ENCODE measurements at regions not wholly inside any gene's neighbourhood (a gene's known extent, or its start where the extent isn't known, plus 50 kb on each side); places are given as distances from the start of the nearest gene placed in this dataset.

- DNase-seq = no peak
Measured at GRCh38 chr2:43030551-43031307, 195.7 kb downstream of the ZFP36L2 start.

- DNase-seq = no peak
Measured at GRCh38 chr2:43029186-43029585, 197.2 kb downstream of the ZFP36L2 start.

GRCh38 chr2:43028188-43028587 lies 198.2 kb downstream of the ZFP36L2 start:
- no peak for DNase-seq

DNA sequence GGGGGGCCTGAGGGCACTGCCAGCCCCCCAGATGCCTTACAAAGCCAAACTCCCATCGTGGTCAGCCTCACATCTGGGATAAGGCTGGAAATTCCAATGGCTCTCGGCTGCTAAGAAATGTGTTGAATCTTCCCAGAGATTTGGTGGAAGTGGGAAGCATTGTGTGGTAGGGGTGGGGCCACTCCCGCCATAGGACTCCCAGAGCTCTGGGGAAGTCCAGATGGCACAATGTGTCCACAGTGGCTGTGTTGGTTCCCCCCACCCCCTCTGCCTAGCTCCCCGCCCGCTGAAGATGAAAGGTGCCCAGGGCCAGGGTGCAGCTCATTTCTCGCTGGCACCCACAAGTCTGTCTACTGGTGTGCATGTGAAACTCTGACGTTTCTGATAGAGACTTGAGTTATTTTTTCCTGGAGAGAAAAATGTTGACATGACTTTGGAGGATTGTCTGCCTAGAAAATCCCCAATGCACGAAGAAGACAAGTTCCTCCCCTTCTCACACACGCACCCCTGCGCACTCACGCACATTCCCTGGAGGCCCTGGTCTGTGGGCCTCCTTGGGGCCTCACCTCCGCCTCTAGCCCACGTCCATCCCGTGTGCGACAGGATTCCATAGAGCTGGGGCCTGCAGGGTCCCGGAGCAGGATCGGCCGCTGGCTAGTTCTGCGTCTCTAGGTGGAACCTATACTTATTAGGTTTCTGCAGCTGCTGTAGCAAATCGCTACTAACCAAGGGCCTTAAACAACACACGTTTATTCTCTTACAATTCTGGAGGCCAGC lies 199.1 kb downstream of the ZFP36L2 start:
- DNase-seq = no peak

DNA sequence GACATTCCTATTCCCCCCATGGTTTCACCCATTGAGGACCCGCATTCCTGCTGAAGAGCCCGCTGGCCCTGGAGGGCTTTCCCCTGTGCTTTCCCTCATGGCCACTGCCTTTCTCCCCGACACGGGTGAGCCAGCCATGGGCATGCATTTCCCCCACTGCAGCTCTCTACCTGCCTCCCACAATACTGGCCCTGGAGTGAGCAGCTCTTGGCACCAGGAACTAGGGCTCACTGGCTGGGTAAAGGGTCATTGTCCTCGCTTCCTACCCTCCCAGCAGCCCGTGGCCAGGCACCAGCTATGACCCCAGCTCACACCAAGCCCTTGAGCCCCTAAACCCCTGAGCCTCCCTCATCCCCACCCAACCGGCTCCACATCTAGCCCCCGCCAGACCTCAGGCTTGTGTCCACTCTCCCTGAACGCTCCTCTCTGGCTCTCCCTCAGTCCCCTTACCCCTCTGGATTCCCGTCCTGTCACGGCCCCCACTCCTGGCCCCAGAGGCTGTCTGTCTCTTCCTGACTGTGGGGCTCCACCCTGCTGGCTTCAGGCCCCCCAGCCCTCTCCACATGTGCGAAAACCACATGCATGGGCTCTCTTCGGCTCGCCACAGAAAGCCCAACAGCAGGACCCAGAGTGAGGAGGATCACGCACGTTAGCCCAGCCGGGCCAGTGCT lies 199.8 kb downstream of the ZFP36L2 start:
- DNase-seq = no peak

GRCh38 chr2:43025709-43026295 lies 200.6 kb downstream of the ZFP36L2 start:
- no peak for DNase-seq

- no peak for DNase-seq
Measured at GRCh38 chr2:43024515-43025011, 201.8 kb downstream of the ZFP36L2 start.

DNA sequence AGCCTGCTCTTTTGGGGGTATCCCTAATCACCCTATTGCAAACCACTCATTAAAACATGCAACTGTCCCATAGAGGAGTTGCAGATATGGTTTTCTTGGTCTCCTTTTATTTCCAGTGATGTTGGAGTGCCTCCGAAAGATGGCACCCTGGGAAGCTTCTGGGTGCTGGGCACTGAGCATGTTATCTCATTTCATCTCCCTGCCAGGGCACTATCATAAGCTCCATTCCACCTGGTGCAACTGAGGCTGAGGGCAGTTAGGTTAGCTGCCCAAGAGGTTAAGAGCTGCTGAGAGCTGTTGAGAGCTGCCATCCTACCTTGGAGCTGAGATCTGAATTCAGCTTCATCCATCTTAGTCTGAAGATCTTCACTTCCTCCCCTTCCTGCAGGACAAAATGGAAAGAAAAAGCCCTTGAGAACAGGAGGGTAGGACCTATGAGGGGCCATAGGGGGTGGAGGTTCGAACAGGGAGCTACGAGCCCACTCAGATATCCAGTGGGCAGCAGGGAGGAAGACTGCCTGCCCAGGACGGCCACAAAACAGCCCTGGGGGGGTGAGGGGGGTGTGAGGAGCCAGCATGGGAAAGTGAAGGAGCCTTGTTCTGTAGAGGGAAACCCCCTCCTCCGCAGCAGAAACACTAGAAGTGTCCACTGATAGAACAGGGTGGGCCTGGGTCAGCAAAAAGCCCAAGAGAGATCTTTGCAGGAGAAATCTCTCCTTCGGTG lies 202.5 kb downstream of the ZFP36L2 start:
- no peak for DNase-seq

GRCh38 chr2:43022896-43023295 lies 203.5 kb downstream of the ZFP36L2 start:
- no peak for DNase-seq

GRCh38 chr2:43021791-43022509 lies 204.5 kb downstream of the ZFP36L2 start:
- DNase-seq = no peak

GRCh38 chr2:43020990-43021669 lies 205.3 kb downstream of the ZFP36L2 start:
- DNase-seq = no peak

GRCh38 chr2:43020296-43020695 lies 206.1 kb downstream of the ZFP36L2 start:
- no peak for DNase-seq

GRCh38 chr2:43019536-43020183 lies 206.7 kb downstream of the ZFP36L2 start:
- DNase-seq = no peak

DNA sequence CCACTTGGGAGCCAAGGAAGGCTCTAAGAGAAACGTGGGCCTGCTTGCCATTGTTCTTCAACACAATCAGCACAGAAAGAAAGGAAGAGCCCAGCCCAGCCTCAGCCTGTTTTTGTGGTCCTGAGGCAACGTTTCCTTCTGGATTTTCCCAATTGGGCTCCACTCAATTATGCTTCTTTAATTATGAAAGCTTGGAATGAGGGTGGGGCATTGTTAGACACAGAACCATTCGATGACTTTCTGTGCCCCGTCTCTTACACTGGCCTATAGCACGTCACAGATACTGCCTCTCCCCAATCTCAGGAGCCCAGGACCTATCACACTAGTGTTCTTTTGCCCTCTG lies 207.4 kb downstream of the ZFP36L2 start:
- no peak for DNase-seq

DNA sequence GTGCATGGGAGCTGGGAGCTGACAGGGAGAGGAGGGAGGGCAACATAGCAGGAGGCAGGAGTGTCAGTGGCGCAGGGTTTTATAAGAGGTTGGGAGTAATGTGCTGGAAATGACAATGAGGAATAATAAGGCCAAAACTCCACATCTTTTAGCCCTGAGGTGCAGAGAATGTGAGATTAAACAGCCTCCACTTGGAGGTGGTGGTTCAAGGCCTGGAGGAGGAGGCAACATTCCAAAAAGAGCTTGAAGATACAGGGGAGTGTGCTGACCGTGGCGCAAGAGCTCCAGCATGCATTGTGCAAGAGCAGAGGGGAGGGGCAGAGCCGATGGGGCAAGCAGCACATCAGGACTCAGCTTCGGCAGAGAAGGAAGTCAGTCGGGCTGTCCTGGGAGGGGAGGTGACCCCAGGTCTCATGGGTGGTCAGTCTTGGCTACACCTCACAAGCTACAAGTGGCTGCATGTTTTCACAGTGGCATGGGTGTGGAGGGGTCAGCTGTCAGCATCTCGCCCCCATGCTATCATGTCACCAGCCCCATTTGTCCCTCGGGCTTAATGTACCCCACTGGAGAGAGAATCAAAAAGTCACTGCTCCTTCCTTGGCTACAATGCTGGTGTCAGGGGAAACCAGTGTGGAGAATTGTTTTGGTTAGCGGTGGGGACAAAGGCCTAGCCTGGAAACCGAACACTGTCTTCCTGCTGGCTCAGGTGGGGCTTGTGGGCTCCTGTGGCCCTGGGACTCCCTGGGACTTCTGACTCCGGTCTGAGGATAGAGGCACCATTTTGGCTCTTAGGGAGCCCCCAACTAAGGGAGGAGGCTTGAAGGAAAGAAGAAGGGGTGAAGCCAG lies 208.0 kb downstream of the ZFP36L2 start:
- DNase-seq = no peak

- no peak for DNase-seq
Measured at GRCh38 chr2:43013821-43014345, 212.5 kb downstream of the ZFP36L2 start.

- DNase-seq = no peak
Measured at GRCh38 chr2:43012966-43013365, 213.4 kb downstream of the ZFP36L2 start.

- DNase-seq = no peak
Measured at GRCh38 chr2:43011158-43011491, 215.3 kb downstream of the ZFP36L2 start.

DNA sequence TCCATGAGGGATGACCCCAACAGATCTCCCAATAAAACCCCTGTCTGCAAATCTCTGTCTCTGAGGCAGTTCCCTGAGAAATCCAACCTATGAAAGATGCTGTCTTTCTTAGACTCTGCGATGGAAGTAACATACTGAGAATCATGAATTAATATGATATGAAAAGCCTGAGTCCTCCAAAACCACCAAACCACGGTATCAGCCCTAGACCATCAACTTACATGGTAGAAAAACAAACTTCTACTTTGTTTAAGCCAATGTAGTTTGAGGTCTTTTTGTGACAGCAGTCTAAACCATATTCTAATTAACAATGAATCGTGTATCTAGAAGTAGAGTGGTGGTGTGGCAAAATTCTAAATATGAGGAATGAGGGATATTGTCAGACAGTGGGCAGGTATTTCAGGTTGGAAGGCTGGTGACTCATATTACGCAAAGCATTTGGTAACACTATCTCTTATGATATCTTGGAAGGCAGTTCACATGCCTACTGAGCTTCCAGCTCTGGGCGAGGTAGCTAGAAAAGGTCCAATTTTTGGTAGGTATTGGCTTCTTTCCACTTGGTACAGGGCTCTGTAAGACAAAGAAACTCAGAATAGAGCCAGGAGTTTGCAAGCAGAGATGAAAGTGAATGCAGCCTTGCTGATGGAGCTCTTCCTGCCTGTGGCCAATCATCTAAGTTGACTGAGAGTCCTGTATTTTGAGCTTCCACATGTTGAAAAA lies 215.8 kb downstream of the ZFP36L2 start:
- DNase-seq = no peak

All from amniotic stem cell (primary cell).